ENCODE measurements at regions not wholly inside any gene's neighbourhood (a gene's known extent, or its start where the extent isn't known, plus 50 kb on each side); places are given as distances from the start of the nearest gene placed in this dataset.

DNA sequence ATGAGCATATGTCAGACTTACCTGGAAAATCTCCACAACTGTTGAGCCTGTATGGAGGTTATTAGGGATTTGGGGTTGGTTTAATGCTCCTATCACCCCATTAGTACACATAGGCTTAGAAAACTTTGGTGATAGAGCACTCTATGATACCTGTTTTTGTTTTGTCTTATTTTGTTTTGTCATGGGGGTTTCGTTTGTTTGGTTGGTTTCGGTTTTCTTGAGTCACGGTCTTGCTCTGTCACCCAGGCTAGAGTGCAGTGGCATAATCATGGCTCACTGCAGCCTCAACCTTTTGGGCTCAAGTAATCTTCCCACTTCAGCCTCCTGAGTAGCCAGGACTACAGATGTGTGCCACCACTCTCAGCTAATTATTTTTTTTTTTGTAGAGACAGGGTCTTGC is 70.0 kb downstream of the MZT1 start:
- no peak overlapping the region for H3K4me3 ChIP-seq (ENCODE audit: low read depth, low read length)
- DNase-seq (ENCODE audit: low read depth): no peak
- TF ChIP-seq, protein P1, sequence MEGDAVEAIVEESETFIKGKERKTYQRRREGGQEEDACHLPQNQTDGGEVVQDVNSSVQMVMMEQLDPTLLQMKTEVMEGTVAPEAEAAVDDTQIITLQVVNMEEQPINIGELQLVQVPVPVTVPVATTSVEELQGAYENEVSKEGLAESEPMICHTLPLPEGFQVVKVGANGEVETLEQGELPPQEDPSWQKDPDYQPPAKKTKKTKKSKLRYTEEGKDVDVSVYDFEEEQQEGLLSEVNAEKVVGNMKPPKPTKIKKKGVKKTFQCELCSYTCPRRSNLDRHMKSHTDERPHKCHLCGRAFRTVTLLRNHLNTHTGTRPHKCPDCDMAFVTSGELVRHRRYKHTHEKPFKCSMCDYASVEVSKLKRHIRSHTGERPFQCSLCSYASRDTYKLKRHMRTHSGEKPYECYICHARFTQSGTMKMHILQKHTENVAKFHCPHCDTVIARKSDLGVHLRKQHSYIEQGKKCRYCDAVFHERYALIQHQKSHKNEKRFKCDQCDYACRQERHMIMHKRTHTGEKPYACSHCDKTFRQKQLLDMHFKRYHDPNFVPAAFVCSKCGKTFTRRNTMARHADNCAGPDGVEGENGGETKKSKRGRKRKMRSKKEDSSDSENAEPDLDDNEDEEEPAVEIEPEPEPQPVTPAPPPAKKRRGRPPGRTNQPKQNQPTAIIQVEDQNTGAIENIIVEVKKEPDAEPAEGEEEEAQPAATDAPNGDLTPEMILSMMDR (IDR thresholded peaks at IDR 0.05; ENCODE audit: low read depth, low read length, missing control alignments): no peak

DNA sequence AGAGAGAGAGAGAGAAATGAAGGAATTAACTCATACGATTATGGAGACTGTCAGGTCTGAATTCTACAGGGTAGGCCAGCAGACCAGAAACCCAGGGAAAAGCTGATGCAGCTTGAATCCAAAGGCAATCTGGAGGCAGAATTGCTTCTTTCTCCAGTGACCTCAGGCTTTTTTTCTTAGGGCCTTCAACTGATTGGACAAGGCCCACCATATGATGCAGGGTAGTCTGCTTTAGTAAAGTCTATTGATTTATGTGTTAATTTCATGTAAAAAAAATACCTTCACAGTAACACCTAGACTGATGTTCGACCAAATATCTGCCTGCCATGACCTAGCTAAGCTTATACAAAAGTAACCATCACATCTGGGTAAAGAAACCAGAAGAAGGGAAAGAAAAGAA is 71.1 kb downstream of the MZT1 start:
- no peak for DNase-seq (ENCODE audit: low read depth)
- TF ChIP-seq, protein P1 (IDR thresholded peaks at IDR 0.05; ENCODE audit: low read depth, low read length, missing control alignments): no peak
- no peak overlapping the region for H3K4me3 ChIP-seq (ENCODE audit: low read depth, low read length)

DNA sequence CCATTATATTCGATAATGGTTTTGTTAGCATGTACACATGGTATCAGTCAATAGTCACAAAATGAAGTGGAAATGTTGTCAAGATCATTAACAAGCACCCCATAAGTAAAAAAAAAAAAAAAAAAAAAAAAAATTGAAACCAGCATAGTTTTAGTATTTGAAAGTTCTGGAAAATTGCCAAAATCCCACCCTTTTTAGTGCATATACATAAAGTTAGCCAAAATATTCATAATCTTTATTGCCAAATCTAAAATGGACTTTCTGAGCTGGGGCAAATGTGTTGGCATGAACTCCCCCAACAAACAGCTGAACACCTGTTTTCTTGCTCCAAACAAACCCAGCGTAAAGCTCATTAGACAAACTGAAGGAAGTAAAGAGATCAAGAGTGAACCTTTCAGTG is 73.9 kb downstream of the MZT1 start:
- TF ChIP-seq, protein P1 (IDR thresholded peaks at IDR 0.05; ENCODE audit: low read depth, low read length, missing control alignments): no peak
- no peak overlapping the region for H3K4me3 ChIP-seq (ENCODE audit: low read depth, low read length)
- DNase-seq (ENCODE audit: low read depth): no peak

DNA sequence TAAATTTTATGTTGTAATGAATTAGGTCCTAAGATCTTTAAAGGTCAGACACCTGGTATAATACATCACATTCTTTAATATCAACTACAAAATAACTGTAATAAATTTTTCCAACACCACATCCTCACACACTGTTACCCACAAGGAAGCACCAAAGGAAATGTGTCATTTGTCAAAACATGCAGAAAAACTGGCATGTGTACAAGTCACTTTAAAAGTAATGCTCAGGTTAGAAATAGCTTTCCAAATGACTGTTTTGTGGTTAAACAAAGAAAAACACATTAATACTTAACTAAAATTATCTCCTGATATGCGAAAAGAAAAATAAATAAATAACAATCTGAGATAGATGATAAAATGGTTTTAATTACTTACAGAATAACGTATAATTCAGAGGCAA is 74.7 kb downstream of the MZT1 start:
- TF ChIP-seq, protein P1 (IDR thresholded peaks at IDR 0.05; ENCODE audit: low read depth, low read length, missing control alignments): no peak
- H3K4me3 ChIP-seq (ENCODE audit: low read depth, low read length): no peak overlapping the region
- DNase-seq (ENCODE audit: low read depth): no peak

DNA sequence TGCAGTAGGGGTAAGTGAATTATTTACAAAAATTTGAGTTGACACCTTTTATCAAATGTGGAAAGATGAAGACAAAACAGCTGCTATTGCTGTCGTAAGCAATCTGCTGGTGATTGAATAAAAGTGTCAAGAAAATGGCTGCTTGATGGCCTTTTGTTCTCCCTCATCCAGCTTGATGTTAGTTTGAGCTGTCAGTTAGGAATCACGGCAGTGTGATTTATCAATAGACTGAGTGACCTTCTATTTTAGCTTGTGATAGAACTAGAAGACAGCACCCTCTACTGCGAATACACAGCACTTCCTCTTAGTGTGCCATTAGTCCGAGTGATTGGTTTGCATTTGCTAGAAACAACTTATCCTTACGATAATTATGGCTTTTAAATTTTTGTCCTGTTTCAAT is 76.3 kb downstream of the MZT1 start:
- DNase-seq (ENCODE audit: low read depth): no peak
- no peak overlapping the region for H3K4me3 ChIP-seq (ENCODE audit: low read depth, low read length)
- TF ChIP-seq, protein P1 (IDR thresholded peaks at IDR 0.05; ENCODE audit: low read depth, low read length, missing control alignments): peak; percentile 7

DNA sequence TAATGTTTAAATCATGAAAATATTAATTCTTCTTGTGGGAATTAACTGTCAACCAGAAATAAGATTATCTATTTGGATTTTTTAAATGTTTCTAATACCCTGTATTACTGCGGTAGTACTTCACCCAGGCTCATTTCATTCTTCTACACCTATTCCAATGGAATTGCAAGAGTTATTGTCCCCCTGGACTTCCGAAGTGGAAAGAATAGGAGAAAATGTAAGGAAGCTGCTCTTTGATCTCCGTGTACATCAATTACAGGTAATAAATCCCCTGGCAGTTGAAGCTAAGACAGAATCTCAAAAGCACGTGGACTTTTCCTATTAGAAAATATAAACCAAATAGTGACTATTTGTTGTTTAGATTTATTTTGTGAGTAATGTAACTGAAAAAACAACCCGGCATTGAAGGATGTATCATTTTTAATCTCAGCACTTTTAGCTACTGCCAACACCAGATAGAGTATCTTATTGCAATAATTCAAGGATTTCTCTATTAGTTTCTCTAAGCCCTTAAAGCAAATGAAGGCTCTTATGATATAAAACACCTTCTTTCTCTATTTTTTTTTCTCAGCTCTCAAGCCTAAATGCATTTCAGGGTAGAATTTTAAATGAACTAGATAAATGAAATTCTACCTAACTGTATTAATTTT is 77.3 kb downstream of the MZT1 start:
- TF ChIP-seq, protein P1 (IDR thresholded peaks at IDR 0.05; ENCODE audit: low read depth, low read length, missing control alignments): no peak
- no peak overlapping the region for H3K4me3 ChIP-seq (ENCODE audit: low read depth, low read length)

DNA sequence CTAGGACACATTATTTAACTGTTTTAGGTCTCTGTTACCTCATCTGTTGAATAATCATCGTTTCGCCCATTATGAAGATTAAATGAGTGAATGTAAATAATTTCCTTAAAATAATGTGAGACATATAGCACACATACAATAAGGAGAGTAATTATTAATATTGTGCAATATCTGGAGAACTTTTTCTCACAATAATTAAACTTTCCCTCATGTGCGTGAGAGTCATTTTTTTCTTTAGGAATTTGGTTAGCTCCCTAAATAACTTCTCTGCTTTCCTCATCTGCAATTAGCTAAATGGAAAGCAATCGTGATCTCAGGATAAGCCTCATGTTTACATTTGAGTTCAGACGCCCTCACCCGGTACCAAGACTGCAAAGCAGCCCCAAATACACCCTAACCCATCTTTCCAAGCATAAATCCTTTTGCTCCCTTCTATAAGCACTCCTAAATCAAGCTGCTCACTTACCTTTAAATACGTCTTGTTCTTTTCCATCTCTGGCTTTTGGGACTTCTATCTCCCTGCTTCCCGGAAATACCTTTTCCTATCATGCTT is 78.8 kb downstream of the MZT1 start:
- H3K4me3 ChIP-seq (ENCODE audit: low read depth, low read length): no peak overlapping the region

More for the DNA sequence above, 77.3 kb downstream of the MZT1 start:
- DNase-seq (ENCODE audit: low read depth): no peak

More for the DNA sequence above, 78.8 kb downstream of the MZT1 start:
- TF ChIP-seq, protein P1 (IDR thresholded peaks at IDR 0.05; ENCODE audit: low read depth, low read length, missing control alignments): peak; percentile 16
- no peak for DNase-seq (ENCODE audit: low read depth)
